ENCODE measurements at regions not wholly inside any gene's neighbourhood (a gene's known extent, or its start where the extent isn't known, plus 50 kb on each side); places are given as distances from the start of the nearest gene placed in this dataset.

GRCh38 chr5:9841516-9842170 is 211.5 kb upstream of the TAS2R1 start:
- Histone ChIP-seq H3K9me3 (ENCODE audit: low read length) (no peaks in the 10 kb centered on the region), H2AFZ (ENCODE audit: low read depth, low read length) (no peak overlapping the region), H3K27ac (ENCODE audit: low read length) (no peak overlapping the region), H3K79me2 (replicated peaks; ENCODE audit: insufficient read depth, low read length) (no peaks in the 10 kb centered on the region), H4K20me1 (ENCODE audit: insufficient read depth) (no peaks in the 10 kb centered on the region), H3F3A (ENCODE audit: insufficient read depth, low read length, poor library complexity, severe bottlenecking) (no peaks in the 10 kb centered on the region), H3K4me3 (ENCODE audit: low read length) (no peak overlapping the region), H3K4me2 (ENCODE audit: low read length) (no peak overlapping the region), H3K9ac (ENCODE audit: low read length) (no peak overlapping the region), H3K9me2 (ENCODE audit: insufficient read depth, low read length) (no peaks in the 10 kb centered on the region), H3K36me3 (ENCODE audit: insufficient read depth, low read length) (no peaks in the 10 kb centered on the region), H3K27me3 (ENCODE audit: insufficient read depth, low read depth, low read length) (no peaks in the 10 kb centered on the region)
- TF ChIP-seq TAF1 (IDR thresholded peaks at IDR 0.05; ENCODE audit: low read depth) (no peak), SMC3 (conservative IDR thresholded peaks at IDR 0.05; ENCODE audit: poor library complexity) (no peak), REST (IDR thresholded peaks at IDR 0.05; ENCODE audit: borderline replicate concordance) (no peak), EP300 (conservative IDR thresholded peaks at IDR 0.05; ENCODE audit: poor library complexity, severe bottlenecking) (no peak), CTCF (IDR thresholded peaks at IDR 0.05; ENCODE audit: poor library complexity, severe bottlenecking) (no peak), RAD21 (conservative IDR thresholded peaks at IDR 0.05) (no peak), EZH2 (IDR thresholded peaks at IDR 0.05; ENCODE audit: borderline replicate concordance, insufficient read depth, low read length, poor library complexity, severe bottlenecking) (no peak), POLR2AphosphoS5 (IDR thresholded peaks at IDR 0.05) (no peak), MXI1 (conservative IDR thresholded peaks at IDR 0.05; ENCODE audit: poor library complexity, severe bottlenecking) (no peak)

- Histone ChIP-seq H3K27ac (ENCODE audit: low read length) (peak overlapping the region; percentile 41), H3K79me2 (replicated peaks; ENCODE audit: insufficient read depth, low read length) (no peaks in the 10 kb centered on the region), H3K27me3 (ENCODE audit: insufficient read depth, low read depth, low read length) (no peaks in the 10 kb centered on the region), H3K9me3 (ENCODE audit: low read length) (no peaks in the 10 kb centered on the region), H3K9me2 (ENCODE audit: insufficient read depth, low read length) (no peaks in the 10 kb centered on the region), H3F3A (ENCODE audit: insufficient read depth, low read length, poor library complexity, severe bottlenecking) (peaks cover 3% of the 10 kb centered on the region), H3K4me3 (ENCODE audit: low read length) (peak overlapping the region; percentile 0), H3K4me2 (ENCODE audit: low read length) (peak overlapping the region; percentile 0), H3K36me3 (ENCODE audit: insufficient read depth, low read length) (no peaks in the 10 kb centered on the region), H4K20me1 (ENCODE audit: insufficient read depth) (no peaks in the 10 kb centered on the region), H2AFZ (ENCODE audit: low read depth, low read length) (no peak overlapping the region), H3K9ac (ENCODE audit: low read length) (peak overlapping the region; percentile 27)
- peak; percentile 40 for TF ChIP-seq POLR2AphosphoS5 (IDR thresholded peaks at IDR 0.05)
- no peak for TF ChIP-seq TAF1 (IDR thresholded peaks at IDR 0.05; ENCODE audit: low read depth)
- no peak for TF ChIP-seq MXI1 (conservative IDR thresholded peaks at IDR 0.05; ENCODE audit: poor library complexity, severe bottlenecking)
- TF ChIP-seq RAD21 (conservative IDR thresholded peaks at IDR 0.05) = no peak
- TF ChIP-seq SMC3 (conservative IDR thresholded peaks at IDR 0.05; ENCODE audit: poor library complexity) = no peak
- no peak for TF ChIP-seq CTCF (IDR thresholded peaks at IDR 0.05; ENCODE audit: poor library complexity, severe bottlenecking)
- TF ChIP-seq EP300 (conservative IDR thresholded peaks at IDR 0.05; ENCODE audit: poor library complexity, severe bottlenecking) = no peak
- TF ChIP-seq REST (IDR thresholded peaks at IDR 0.05; ENCODE audit: borderline replicate concordance) = peak; percentile 35
- TF ChIP-seq EZH2 (IDR thresholded peaks at IDR 0.05; ENCODE audit: borderline replicate concordance, insufficient read depth, low read length, poor library complexity, severe bottlenecking) = no peak
Observed at GRCh38 chr5:9838916-9839315, 208.8 kb upstream of the TAS2R1 start.

All from neural cell (in vitro differentiated cells).